Neuronal stem cell (in vitro differentiated cells): ENCODE measurements at regions not wholly inside any gene's neighbourhood (a gene's known extent, or its start where the extent isn't known, plus 50 kb on each side); places are given as distances from the start of the nearest gene placed in this dataset.
A peak's percentile ranks its signal among the peaks of the same experiment; 100 is the strongest.

Source experiments
- DNase-seq: peaks from one replicate; pipeline ENCODE4 v3.0.0-alpha.2; 2013; ENCODE audit warnings: low spot score
- H2AFZ ChIP-seq: one replicate; pipeline ENCODE4 v1.6.1; 2013; ENCODE audit warnings: mild to moderate bottlenecking, low read length, inconsistent platforms
- H2AK5ac ChIP-seq: 2 replicates; pipeline ENCODE4 v1.6.1; 2013; ENCODE audit warnings: low read depth, mild to moderate bottlenecking, inconsistent platforms, low read length, moderate library complexity, mixed read lengths
- H2BK120ac ChIP-seq: 2 replicates; pipeline ENCODE4 v1.6.1; 2013; ENCODE audit warnings: low read depth, mild to moderate bottlenecking, inconsistent platforms, low read length, moderate library complexity, mixed read lengths
- H2BK12ac ChIP-seq: one replicate; pipeline ENCODE4 v1.6.1; 2013; ENCODE audit warnings: low read length, inconsistent platforms
- H2BK15ac ChIP-seq: 2 replicates; pipeline ENCODE4 v1.6.1; 2013; ENCODE audit warnings: mild to moderate bottlenecking, low read length, inconsistent platforms, mixed read lengths
- H2BK5ac ChIP-seq: one replicate; pipeline ENCODE4 v1.6.1; 2013; ENCODE audit warnings: inconsistent platforms, mild to moderate bottlenecking, low read length, moderate library complexity
- H3K14ac ChIP-seq: one replicate; pipeline ENCODE4 v1.6.1; 2013; ENCODE audit warnings: low read length, inconsistent platforms
- H3K18ac ChIP-seq: 2 replicates; pipeline ENCODE4 v1.6.1; 2013; ENCODE audit warnings: low read length, inconsistent platforms
- H3K23ac ChIP-seq: 2 replicates; pipeline ENCODE4 v1.6.1; 2013; ENCODE audit warnings: low read depth, mild to moderate bottlenecking, mixed read lengths, low read length, inconsistent platforms; ENCODE audit not compliant: poor library complexity
- H3K27ac ChIP-seq: replicated peaks from 3 replicates; pipeline ENCODE4 v1.5.1; 2013; ENCODE audit warnings: low read length, inconsistent platforms
- H3K27me3 ChIP-seq, 3 experiments: 2 replicates each; pipeline ENCODE4 v1.6.1; 2013; ENCODE audit warnings: low read length in 3 of 3, mild to moderate bottlenecking in 2 of 3, inconsistent platforms in 1 of 3, low read depth in 1 of 3, mixed read lengths in 1 of 3, moderate library complexity in 1 of 3; ENCODE audit not compliant: control insufficient read depth in 3 of 3, insufficient read depth in 3 of 3
- H3K36me3 ChIP-seq, 2 donors: replicated peaks in 1 of 2; 2 replicates each; pipeline ENCODE4 v1.6.1; 2013; ENCODE audit warnings: low read length in 2 of 2; ENCODE audit not compliant: control insufficient read depth in 2 of 2, insufficient read depth in 2 of 2
- H3K4ac ChIP-seq: 2 replicates; pipeline ENCODE4 v1.6.1; 2013; ENCODE audit warnings: inconsistent platforms, mild to moderate bottlenecking, low read length, moderate library complexity
- H3K4me1 ChIP-seq, 2 donors: 1 replicate in 1 of 2; 2 replicates in 1 of 2; pipeline ENCODE4 v1.6.1; 2013; ENCODE audit warnings: low read length in 2 of 2, low read depth in 1 of 2; ENCODE audit not compliant: control insufficient read depth in 2 of 2, insufficient read depth in 1 of 2
- H3K4me2 ChIP-seq: one replicate; pipeline ENCODE4 v1.6.1; 2013; ENCODE audit warnings: mild to moderate bottlenecking, low read length, inconsistent platforms; ENCODE audit not compliant: insufficient read depth, poor library complexity, severe bottlenecking
- H3K4me3 ChIP-seq, 2 donors: 2 replicates each; pipeline ENCODE4 v1.5.1; 2013; ENCODE audit warnings: low read length in 2 of 2, mild to moderate bottlenecking in 2 of 2, inconsistent platforms in 1 of 2, moderate library complexity in 1 of 2
- H3K79me1 ChIP-seq: one replicate; pipeline ENCODE4 v1.6.1; 2013; ENCODE audit warnings: low read depth, mild to moderate bottlenecking, inconsistent platforms, low read length, moderate library complexity
- H3K9ac ChIP-seq: one replicate; pipeline ENCODE4 v1.6.1; 2013; ENCODE audit warnings: mild to moderate bottlenecking, low read depth, low read length, inconsistent platforms; ENCODE audit not compliant: poor library complexity
- H3K9me3 ChIP-seq, 2 donors: replicated peaks in 1 of 2; 2 replicates each; pipeline versions ENCODE3 to v1.6.1; 2013; ENCODE audit warnings: low read length in 2 of 2, mild to moderate bottlenecking in 2 of 2, inconsistent platforms in 1 of 2, low read depth in 1 of 2, mixed read lengths in 1 of 2, moderate library complexity in 1 of 2; ENCODE audit not compliant: control insufficient read depth in 2 of 2, insufficient read depth in 1 of 2
- H4K8ac ChIP-seq: one replicate; pipeline ENCODE4 v1.6.1; 2013; ENCODE audit warnings: low read depth, mild to moderate bottlenecking, inconsistent platforms, low read length, moderate library complexity
- H4K91ac ChIP-seq: one replicate; pipeline ENCODE4 v1.6.1; 2013; ENCODE audit warnings: low read length, low read depth, mild to moderate bottlenecking, inconsistent platforms; ENCODE audit not compliant: poor library complexity
- WGBS, 2 donors: extraction: QIAGEN DNeasy Blood & Tissue Kit; methylation state at CpG; one replicate each; pipeline ENCODE4 v1.1.7; 2013; ENCODE audit warnings: missing lambda C conversion rate in 2 of 2, mixed read lengths in 1 of 2; ENCODE audit not compliant: insufficient read length in 2 of 2, insufficient replicate concordance in 1 of 2; ENCODE audit errors: extremely low coverage in 2 of 2; 5-methylcytosine and 5-hydroxymethylcytosine counted together

GRCh38 chr10:81473755-81474154 is 401.2 kb upstream of the NRG3 start:
- no peak overlapping the region for H3K9ac ChIP-seq
- no peak overlapping the region for H2AFZ ChIP-seq
- H3K9me3 ChIP-seq = peaks cover 0 to 3% of the 10 kb centered on the region in 2 donors
- no peak overlapping the region for H3K23ac ChIP-seq
- no peak for DNase-seq
- peak overlapping the region; percentile 77 for H3K14ac ChIP-seq
- no peak overlapping the region for H3K4ac ChIP-seq
- peak overlapping the region; percentile 38 for H3K18ac ChIP-seq
- H4K91ac ChIP-seq = no peak overlapping the region
- no peak overlapping the region for H2BK15ac ChIP-seq
- no peak overlapping the region for H3K4me3 ChIP-seq
- no peak overlapping the region for H3K4me2 ChIP-seq
- H3K27ac ChIP-seq = no peak overlapping the region
- whole genome bisulfite sequencing, 2 donors = no CpG with 5 or more reads among the region's 4 CpGs
- H4K8ac ChIP-seq = no peak overlapping the region
- no peaks in the 10 kb centered on the region for H3K79me1 ChIP-seq
- peak overlapping the region; percentile 32 for H2BK5ac ChIP-seq
- no peaks in the 10 kb centered on the region for H3K4me1 ChIP-seq
- no peaks in the 10 kb centered on the region for H3K36me3 ChIP-seq
- no peak overlapping the region for H2BK12ac ChIP-seq
- H3K27me3 ChIP-seq = no peaks in the 10 kb centered on the region
- H2BK120ac ChIP-seq = no peak overlapping the region
- no peak overlapping the region for H2AK5ac ChIP-seq

GRCh38 chr10:81479316-81479715 is 395.7 kb upstream of the NRG3 start:
- no peak overlapping the region for H3K9ac ChIP-seq
- H3K27me3 ChIP-seq = no peaks in the 10 kb centered on the region
- no peak overlapping the region for H2BK15ac ChIP-seq
- no peak overlapping the region for H4K8ac ChIP-seq
- no peaks in the 10 kb centered on the region for H3K4me1 ChIP-seq
- no peaks in the 10 kb centered on the region for H3K36me3 ChIP-seq
- no peaks in the 10 kb centered on the region for H3K79me1 ChIP-seq
- H3K18ac ChIP-seq = no peak overlapping the region
- H4K91ac ChIP-seq = no peak overlapping the region
- no peak overlapping the region for H3K4me2 ChIP-seq
- H2BK12ac ChIP-seq = no peak overlapping the region
- no peak overlapping the region for H2AK5ac ChIP-seq
- no peak overlapping the region for H2BK120ac ChIP-seq
- H2AFZ ChIP-seq = no peak overlapping the region
- H3K23ac ChIP-seq = no peak overlapping the region
- H2BK5ac ChIP-seq = no peak overlapping the region
- no peaks in the 10 kb centered on the region for H3K9me3 ChIP-seq
- DNase-seq = no peak
- H3K4me3 ChIP-seq = no peak overlapping the region
- no CpG with 5 or more reads among the region's 3 CpGs for WGBS, 2 donors
- H3K27ac ChIP-seq = no peak overlapping the region
- H3K4ac ChIP-seq = no peak overlapping the region
- H3K14ac ChIP-seq = no peak overlapping the region

- Histone ChIP-seq H3K27me3 (no peaks in the 10 kb centered on the region), H3K27ac (no peak overlapping the region)
Measured at GRCh38 chr10:81496626-81497025, 378.4 kb upstream of the NRG3 start.

GRCh38 chr10:81498011-81498551 is 376.9 kb upstream of the NRG3 start:
- no peak overlapping the region for H4K91ac ChIP-seq
- no CpG with 5 or more reads among the region's 3 CpGs for WGBS, 2 donors
- no peak overlapping the region for H2BK12ac ChIP-seq
- H3K9ac ChIP-seq = no peak overlapping the region
- no peaks in the 10 kb centered on the region for H3K27me3 ChIP-seq
- no peak overlapping the region for H2BK120ac ChIP-seq
- no peak overlapping the region for H2BK15ac ChIP-seq
- no peak overlapping the region for H2AK5ac ChIP-seq
- H2AFZ ChIP-seq = no peak overlapping the region
- H3K23ac ChIP-seq = no peak overlapping the region
- H3K4me3 ChIP-seq = no peak overlapping the region
- no peak overlapping the region for H3K4ac ChIP-seq
- DNase-seq = no peak
- H3K4me2 ChIP-seq = no peak overlapping the region
- no peaks in the 10 kb centered on the region for H3K9me3 ChIP-seq
- H3K79me1 ChIP-seq = no peaks in the 10 kb centered on the region
- H3K4me1 ChIP-seq = no peaks in the 10 kb centered on the region
- H4K8ac ChIP-seq = no peak overlapping the region
- H3K18ac ChIP-seq = no peak overlapping the region
- H3K27ac ChIP-seq = no peak overlapping the region
- H3K14ac ChIP-seq = no peak overlapping the region
- no peak overlapping the region for H2BK5ac ChIP-seq
- H3K36me3 ChIP-seq = no peaks in the 10 kb centered on the region

More at GRCh38 chr10:81496626-81497025, 378.4 kb upstream of the NRG3 start:
- Histone ChIP-seq H3K18ac (no peak overlapping the region), H3K4me1 (no peaks in the 10 kb centered on the region), H3K79me1 (no peaks in the 10 kb centered on the region), H4K8ac (no peak overlapping the region), H3K4me2 (no peak overlapping the region), H3K36me3 (no peaks in the 10 kb centered on the region), H3K4ac (no peak overlapping the region), H2BK15ac (no peak overlapping the region), H3K9ac (no peak overlapping the region), H3K14ac (no peak overlapping the region), H2BK12ac (no peak overlapping the region), H3K9me3 (no peaks in the 10 kb centered on the region), H2AFZ (no peak overlapping the region), H2AK5ac (no peak overlapping the region), H4K91ac (no peak overlapping the region), H2BK5ac (no peak overlapping the region), H2BK120ac (no peak overlapping the region), H3K23ac (no peak overlapping the region), H3K4me3 (no peak overlapping the region)
- DNase-seq = no peak
